GM13977 (cell line): ENCODE measurements at regions not wholly inside any gene's neighbourhood (a gene's known extent, or its start where the extent isn't known, plus 50 kb on each side); places are given as distances from the start of the nearest gene placed in this dataset.
"Not testable (repeated sequence)": the region's sequence is repeated elsewhere in the genome, so short reads cannot be mapped to it uniquely, and the experiment has no call there.

ENCODE experiments used
- DNase-seq: peaks from one replicate; pipeline ENCODE4 v3.0.0; 2012; ENCODE audit warnings: low spot score
- CTCF ChIP-seq: IDR thresholded peaks from 2 replicates; pipeline ENCODE4 v1.5.1; 2012; ENCODE audit warnings: mild to moderate bottlenecking, control low read depth; ENCODE audit not compliant: insufficient read depth; ENCODE audit errors: extremely low read depth, missing control alignments
- in situ Hi-C: fragments of 300-500 bp; cut with MboI; formaldehyde crosslinking; loops from one replicate; pipeline ENCODE4 v1.12.0; 2022; ENCODE audit warnings: low sequenced_read_pairs, low pct_unique_long_range_greater_than_20kb, mixed read lengths, inconsistent platforms; ENCODE audit not compliant: unreplicated experiment

- TF ChIP-seq CTCF = no peak
- in situ Hi-C loops = no loop called here
- DNase-seq = no peak
Measured at GRCh38 chr6:67689329-67689728, 945.8 kb upstream of the ADGRB3 start.

GRCh38 chr6:67687396-67687795, 947.7 kb upstream of the ADGRB3 start:
- no peak for DNase-seq
- in situ Hi-C loops = no loop called here
- no peak for TF ChIP-seq CTCF

- DNase-seq, in situ Hi-C loops: not testable (repeated sequence)
Measured at GRCh38 chr6:67686225-67686624, 948.9 kb upstream of the ADGRB3 start.

GRCh38 chr6:67683960-67684359, 951.1 kb upstream of the ADGRB3 start:
- no peak for TF ChIP-seq CTCF
- in situ Hi-C loops = no loop called here
- no peak for DNase-seq

GRCh38 chr6:67680297-67680932, 954.7 kb upstream of the ADGRB3 start:
- no peak for DNase-seq
- in situ Hi-C loops = no loop called here
- no peak for TF ChIP-seq CTCF

GRCh38 chr6:67679566-67680296, 955.4 kb upstream of the ADGRB3 start:
- no peak for TF ChIP-seq CTCF
- in situ Hi-C loops = no loop called here
- no peak for DNase-seq

- TF ChIP-seq CTCF = no peak
Measured at GRCh38 chr6:67676892-67677291, 958.2 kb upstream of the ADGRB3 start.

More at GRCh38 chr6:67676892-67677291, 958.2 kb upstream of the ADGRB3 start:
- DNase-seq = no peak
- in situ Hi-C loops = no loop called here
